WI38 (cell line): ENCODE measurements at regions not wholly inside any gene's neighbourhood (a gene's known extent, or its start where the extent isn't known, plus 50 kb on each side); places are given as distances from the start of the nearest gene placed in this dataset.

Experiments used
- H3K4me3 ChIP-seq: 2 replicates; pipeline ENCODE4 v1.5.1; 2011; ENCODE audit warnings: low read depth, mild to moderate bottlenecking, control low read depth, low read length
- TF ChIP-seq, protein P1 (sequence below): IDR thresholded peaks from 2 replicates; pipeline ENCODE4 v1.5.1; 2012; ENCODE audit warnings: low read depth, mild to moderate bottlenecking, control low read depth, low read length

DNA sequence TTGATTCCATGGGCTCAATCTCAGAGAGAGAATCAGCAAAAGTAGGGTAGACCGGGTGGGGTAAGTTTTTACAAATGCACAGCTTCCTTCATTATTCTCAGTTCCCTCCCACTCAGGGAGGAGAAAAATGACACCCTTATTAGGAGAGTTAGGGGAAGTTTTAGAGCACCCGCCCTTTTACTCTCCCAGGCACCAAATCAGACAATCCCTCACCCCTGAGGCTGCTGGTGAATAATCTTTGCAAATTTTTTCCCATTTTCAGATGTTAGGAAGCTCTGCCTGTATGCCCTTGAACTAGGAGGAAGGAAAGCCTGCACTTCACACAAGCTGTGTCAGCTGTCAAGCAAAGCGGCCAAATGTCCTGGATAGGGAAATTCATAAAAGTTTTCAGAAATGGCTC lies 834.9 kb downstream of the GRID1 start:
- H3K4me3 ChIP-seq: no peak overlapping the region
- TF ChIP-seq, protein P1, sequence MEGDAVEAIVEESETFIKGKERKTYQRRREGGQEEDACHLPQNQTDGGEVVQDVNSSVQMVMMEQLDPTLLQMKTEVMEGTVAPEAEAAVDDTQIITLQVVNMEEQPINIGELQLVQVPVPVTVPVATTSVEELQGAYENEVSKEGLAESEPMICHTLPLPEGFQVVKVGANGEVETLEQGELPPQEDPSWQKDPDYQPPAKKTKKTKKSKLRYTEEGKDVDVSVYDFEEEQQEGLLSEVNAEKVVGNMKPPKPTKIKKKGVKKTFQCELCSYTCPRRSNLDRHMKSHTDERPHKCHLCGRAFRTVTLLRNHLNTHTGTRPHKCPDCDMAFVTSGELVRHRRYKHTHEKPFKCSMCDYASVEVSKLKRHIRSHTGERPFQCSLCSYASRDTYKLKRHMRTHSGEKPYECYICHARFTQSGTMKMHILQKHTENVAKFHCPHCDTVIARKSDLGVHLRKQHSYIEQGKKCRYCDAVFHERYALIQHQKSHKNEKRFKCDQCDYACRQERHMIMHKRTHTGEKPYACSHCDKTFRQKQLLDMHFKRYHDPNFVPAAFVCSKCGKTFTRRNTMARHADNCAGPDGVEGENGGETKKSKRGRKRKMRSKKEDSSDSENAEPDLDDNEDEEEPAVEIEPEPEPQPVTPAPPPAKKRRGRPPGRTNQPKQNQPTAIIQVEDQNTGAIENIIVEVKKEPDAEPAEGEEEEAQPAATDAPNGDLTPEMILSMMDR: no peak

GRCh38 chr10:85532773-85533172 lies 833.8 kb downstream of the GRID1 start:
- H3K4me3 ChIP-seq: no peak overlapping the region
- TF ChIP-seq, protein P1: no peak

DNA sequence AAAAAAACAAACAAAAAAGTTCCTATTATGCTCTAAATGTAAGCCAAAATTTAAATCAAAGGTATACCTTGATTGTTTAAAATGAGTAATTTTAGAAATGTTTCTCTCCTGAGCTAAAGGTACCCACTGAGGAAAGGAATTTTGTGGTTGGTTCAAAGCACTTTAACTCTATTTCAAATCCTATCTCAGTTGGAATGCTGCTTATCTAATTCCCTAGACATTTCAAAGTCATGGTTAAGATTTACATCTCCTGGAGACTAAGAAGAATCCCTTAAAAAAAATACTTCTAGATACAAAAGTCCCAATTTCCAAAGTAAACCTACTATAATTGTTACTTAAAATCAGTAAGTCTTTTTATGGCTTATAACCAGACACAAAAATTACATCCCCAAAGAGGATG lies 830.7 kb downstream of the GRID1 start:
- TF ChIP-seq, protein P1: no peak
- H3K4me3 ChIP-seq: no peak overlapping the region

GRCh38 chr10:85537561-85537960 lies 829.0 kb downstream of the GRID1 start:
- TF ChIP-seq, protein P1: no peak
- H3K4me3 ChIP-seq: no peak overlapping the region

GRCh38 chr10:85538601-85539000 lies 828.0 kb downstream of the GRID1 start:
- no peak overlapping the region for H3K4me3 ChIP-seq
- TF ChIP-seq, protein P1: no peak

- H3K4me3 ChIP-seq: no peak overlapping the region
- TF ChIP-seq, protein P1: no peak
Measured at GRCh38 chr10:85542152-85542551, 824.4 kb downstream of the GRID1 start.

DNA sequence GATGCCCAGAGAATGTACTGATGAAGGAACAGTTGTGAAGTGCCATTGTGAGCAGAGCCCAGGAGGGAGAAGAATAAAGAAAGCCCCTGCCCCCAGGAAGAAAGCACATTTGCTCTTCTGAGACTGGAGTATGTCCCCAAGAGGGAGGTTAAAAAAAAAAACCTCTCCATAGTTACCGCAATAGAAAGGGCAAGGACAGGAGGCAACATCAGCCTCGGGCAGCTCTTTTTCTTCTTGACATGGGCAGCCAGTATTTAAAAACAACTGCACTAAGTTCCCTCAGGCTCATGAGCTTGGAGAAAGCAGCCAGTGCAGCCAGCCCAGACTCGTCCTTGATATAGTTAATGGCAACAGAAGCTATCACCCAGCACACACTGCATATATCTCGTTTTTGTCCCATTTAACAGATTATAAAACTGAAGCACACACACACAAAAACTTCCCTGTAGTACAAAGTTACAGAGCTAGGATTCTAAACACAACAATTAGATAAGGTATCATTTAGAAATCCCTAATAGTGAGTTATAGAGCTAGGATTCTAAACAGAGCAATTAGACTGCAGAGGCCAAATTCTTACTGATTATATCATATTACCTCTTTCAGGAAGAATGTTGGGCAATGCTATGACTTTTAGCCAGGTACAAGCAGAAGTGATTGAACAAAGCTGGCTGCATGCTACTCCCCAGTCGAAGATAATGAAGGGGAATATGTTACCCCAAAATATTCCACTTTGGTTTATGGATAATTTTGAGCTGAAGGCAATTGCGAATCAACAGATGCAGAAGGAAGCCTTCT lies 823.5 kb downstream of the GRID1 start:
- TF ChIP-seq, protein P1: no peak
- no peak overlapping the region for H3K4me3 ChIP-seq
